SK-N-SH (cell line): ENCODE measurements at regions not wholly inside any gene's neighbourhood (a gene's known extent, or its start where the extent isn't known, plus 50 kb on each side); places are given as distances from the start of the nearest gene placed in this dataset.

Source experiments
- TEAD4 ChIP-seq: IDR thresholded peaks from 2 replicates; pipeline ENCODE4 v1.4.0; 2012; ENCODE audit warnings: mild to moderate bottlenecking, borderline replicate concordance; ENCODE audit not compliant: insufficient read depth
- TF ChIP-seq, protein P1 (sequence below): IDR thresholded peaks from 2 replicates; pipeline ENCODE4 v1.6.1; 2012; ENCODE audit warnings: mild to moderate bottlenecking, low read depth, low read length, moderate library complexity
- TF ChIP-seq, protein P2 (sequence below): fragments of 200-600 bp; sonication (generic); IDR thresholded peaks from 2 replicates; pipeline ENCODE4 v1.6.1; 2017; ENCODE audit warnings: antibody characterized with exemption, mild to moderate bottlenecking, moderate library complexity
- TF ChIP-seq, protein P3 (sequence below): IDR thresholded peaks from 2 replicates; pipeline ENCODE4 v1.4.0; 2012; ENCODE audit warnings: low read depth
- TF ChIP-seq, protein P4 (sequence below): fragments of 150-350 bp; IDR thresholded peaks from 2 replicates; pipeline ENCODE4 v1.6.1; 2017; ENCODE audit warnings: antibody characterized with exemption, low read length, low read depth, borderline replicate concordance

DNA sequence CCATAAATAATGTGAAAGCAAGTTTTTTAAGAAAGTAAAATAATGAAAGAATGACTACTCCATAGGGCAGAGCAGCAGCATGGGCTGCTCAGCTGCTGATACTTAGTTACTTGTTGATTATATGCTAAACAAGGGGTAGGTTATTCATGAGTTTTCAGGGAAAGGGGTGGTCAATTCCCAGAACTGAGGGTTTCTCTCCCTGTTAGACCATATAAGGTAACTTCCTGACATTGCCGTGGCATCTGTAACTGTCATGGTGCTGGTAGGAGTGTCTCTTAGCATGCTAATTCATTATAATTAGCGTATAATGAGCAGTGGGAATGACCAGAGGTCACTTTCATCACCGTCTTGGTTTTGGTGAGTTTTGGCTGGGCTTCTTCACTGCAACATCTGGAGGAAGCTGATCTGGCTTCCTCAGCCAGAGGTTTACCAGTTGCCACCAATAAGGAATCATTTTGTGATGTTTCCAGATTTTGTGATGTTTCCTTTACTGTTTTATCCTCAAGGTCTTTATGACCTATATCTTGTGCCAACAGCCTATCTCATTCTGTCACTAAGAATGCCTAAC, 121.8 kb upstream of the CHL1 start:
- no peak for TF ChIP-seq TEAD4
- TF ChIP-seq, protein P1, sequence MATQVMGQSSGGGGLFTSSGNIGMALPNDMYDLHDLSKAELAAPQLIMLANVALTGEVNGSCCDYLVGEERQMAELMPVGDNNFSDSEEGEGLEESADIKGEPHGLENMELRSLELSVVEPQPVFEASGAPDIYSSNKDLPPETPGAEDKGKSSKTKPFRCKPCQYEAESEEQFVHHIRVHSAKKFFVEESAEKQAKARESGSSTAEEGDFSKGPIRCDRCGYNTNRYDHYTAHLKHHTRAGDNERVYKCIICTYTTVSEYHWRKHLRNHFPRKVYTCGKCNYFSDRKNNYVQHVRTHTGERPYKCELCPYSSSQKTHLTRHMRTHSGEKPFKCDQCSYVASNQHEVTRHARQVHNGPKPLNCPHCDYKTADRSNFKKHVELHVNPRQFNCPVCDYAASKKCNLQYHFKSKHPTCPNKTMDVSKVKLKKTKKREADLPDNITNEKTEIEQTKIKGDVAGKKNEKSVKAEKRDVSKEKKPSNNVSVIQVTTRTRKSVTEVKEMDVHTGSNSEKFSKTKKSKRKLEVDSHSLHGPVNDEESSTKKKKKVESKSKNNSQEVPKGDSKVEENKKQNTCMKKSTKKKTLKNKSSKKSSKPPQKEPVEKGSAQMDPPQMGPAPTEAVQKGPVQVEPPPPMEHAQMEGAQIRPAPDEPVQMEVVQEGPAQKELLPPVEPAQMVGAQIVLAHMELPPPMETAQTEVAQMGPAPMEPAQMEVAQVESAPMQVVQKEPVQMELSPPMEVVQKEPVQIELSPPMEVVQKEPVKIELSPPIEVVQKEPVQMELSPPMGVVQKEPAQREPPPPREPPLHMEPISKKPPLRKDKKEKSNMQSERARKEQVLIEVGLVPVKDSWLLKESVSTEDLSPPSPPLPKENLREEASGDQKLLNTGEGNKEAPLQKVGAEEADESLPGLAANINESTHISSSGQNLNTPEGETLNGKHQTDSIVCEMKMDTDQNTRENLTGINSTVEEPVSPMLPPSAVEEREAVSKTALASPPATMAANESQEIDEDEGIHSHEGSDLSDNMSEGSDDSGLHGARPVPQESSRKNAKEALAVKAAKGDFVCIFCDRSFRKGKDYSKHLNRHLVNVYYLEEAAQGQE = no peak
- TF ChIP-seq, protein P2, sequence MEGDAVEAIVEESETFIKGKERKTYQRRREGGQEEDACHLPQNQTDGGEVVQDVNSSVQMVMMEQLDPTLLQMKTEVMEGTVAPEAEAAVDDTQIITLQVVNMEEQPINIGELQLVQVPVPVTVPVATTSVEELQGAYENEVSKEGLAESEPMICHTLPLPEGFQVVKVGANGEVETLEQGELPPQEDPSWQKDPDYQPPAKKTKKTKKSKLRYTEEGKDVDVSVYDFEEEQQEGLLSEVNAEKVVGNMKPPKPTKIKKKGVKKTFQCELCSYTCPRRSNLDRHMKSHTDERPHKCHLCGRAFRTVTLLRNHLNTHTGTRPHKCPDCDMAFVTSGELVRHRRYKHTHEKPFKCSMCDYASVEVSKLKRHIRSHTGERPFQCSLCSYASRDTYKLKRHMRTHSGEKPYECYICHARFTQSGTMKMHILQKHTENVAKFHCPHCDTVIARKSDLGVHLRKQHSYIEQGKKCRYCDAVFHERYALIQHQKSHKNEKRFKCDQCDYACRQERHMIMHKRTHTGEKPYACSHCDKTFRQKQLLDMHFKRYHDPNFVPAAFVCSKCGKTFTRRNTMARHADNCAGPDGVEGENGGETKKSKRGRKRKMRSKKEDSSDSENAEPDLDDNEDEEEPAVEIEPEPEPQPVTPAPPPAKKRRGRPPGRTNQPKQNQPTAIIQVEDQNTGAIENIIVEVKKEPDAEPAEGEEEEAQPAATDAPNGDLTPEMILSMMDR = no peak
- TF ChIP-seq, protein P3, sequence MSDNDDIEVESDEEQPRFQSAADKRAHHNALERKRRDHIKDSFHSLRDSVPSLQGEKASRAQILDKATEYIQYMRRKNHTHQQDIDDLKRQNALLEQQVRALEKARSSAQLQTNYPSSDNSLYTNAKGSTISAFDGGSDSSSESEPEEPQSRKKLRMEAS = no peak
- TF ChIP-seq, protein P4, sequence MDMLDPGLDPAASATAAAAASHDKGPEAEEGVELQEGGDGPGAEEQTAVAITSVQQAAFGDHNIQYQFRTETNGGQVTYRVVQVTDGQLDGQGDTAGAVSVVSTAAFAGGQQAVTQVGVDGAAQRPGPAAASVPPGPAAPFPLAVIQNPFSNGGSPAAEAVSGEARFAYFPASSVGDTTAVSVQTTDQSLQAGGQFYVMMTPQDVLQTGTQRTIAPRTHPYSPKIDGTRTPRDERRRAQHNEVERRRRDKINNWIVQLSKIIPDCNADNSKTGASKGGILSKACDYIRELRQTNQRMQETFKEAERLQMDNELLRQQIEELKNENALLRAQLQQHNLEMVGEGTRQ = no peak
